GM23338 (cell line): ENCODE measurements at regions not wholly inside any gene's neighbourhood (a gene's known extent, or its start where the extent isn't known, plus 50 kb on each side); places are given as distances from the start of the nearest gene placed in this dataset.

Source experiments
- ATAC-seq: fragments of 200-7000 bp; cut with Tn5 transposase; 3 replicates; pipeline ENCODE4 v1.9.1; 2020
- DNase-seq: peaks from one replicate; pipeline ENCODE4 v3.0.0-alpha.2; 2015; ENCODE audit warnings: low spot score
- H2AFZ ChIP-seq: fragments of 200-600 bp; sonication (generic); 2 replicates; pipeline ENCODE4 v1.8.0; 2016; ENCODE audit warnings: antibody characterized with exemption, mild to moderate bottlenecking, moderate library complexity
- H3F3A ChIP-seq: fragments of 200-600 bp; sonication (generic); replicated peaks from 2 replicates; pipeline ENCODE4 v1.8.0; 2017; ENCODE audit warnings: antibody characterized with exemption, mixed run types, low read depth
- H3K27ac ChIP-seq: fragments of 200-600 bp; sonication (generic); 2 replicates; pipeline ENCODE4 v1.6.1; 2016; ENCODE audit warnings: low read depth
- H3K27me3 ChIP-seq: fragments of 200-600 bp; sonication (generic); 2 replicates; pipeline ENCODE4 v1.8.0; 2016; ENCODE audit warnings: mild to moderate bottlenecking, mixed run types, moderate library complexity; ENCODE audit not compliant: insufficient read depth
- H3K36me3 ChIP-seq: fragments of 200-600 bp; sonication (generic); 2 replicates; pipeline ENCODE4 v1.8.0; 2016; ENCODE audit warnings: mild to moderate bottlenecking; ENCODE audit not compliant: insufficient read depth
- H3K4me1 ChIP-seq: fragments of 200-600 bp; sonication (generic); 2 replicates; pipeline ENCODE4 v1.8.0; 2016; ENCODE audit warnings: mild to moderate bottlenecking, moderate library complexity; ENCODE audit not compliant: insufficient read depth
- H3K4me2 ChIP-seq: fragments of 200-600 bp; sonication (generic); 2 replicates; pipeline ENCODE4 v1.7.1; 2017; ENCODE audit warnings: mixed run types
- H3K4me3 ChIP-seq: fragments of 200-600 bp; sonication (generic); 2 replicates; pipeline ENCODE4 v1.6.1; 2016; ENCODE audit warnings: mixed run types
- H3K79me2 ChIP-seq: fragments of 200-600 bp; sonication (generic); replicated peaks from 2 replicates; pipeline ENCODE4 v1.8.0; 2017; ENCODE audit warnings: mild to moderate bottlenecking; ENCODE audit not compliant: insufficient read depth
- H3K9me2 ChIP-seq: fragments of 200-600 bp; sonication (generic); 2 replicates; pipeline ENCODE4 v1.8.0; 2017; ENCODE audit not compliant: insufficient read depth
- H4K20me1 ChIP-seq: fragments of 200-600 bp; sonication (generic); replicated peaks from 2 replicates; pipeline ENCODE4 v1.8.0; 2017; ENCODE audit warnings: mild to moderate bottlenecking; ENCODE audit not compliant: insufficient read depth
- H3K27ac Mint-ChIP-seq: 2 replicates; pipeline ENCODE4 v1.8.0; 2020; ENCODE audit warnings: inconsistent platforms, mild to moderate bottlenecking, moderate library complexity, mixed read lengths
- H3K27me3 Mint-ChIP-seq: 3 replicates; pipeline ENCODE4 v1.8.0; 2022; ENCODE audit warnings: low read depth, mild to moderate bottlenecking, moderate library complexity, mixed read lengths, inconsistent platforms; ENCODE audit not compliant: insufficient read depth, poor library complexity
- H3K36me3 Mint-ChIP-seq: 3 replicates; pipeline ENCODE4 v1.8.0; 2021; ENCODE audit warnings: low read depth, mild to moderate bottlenecking, inconsistent platforms, moderate library complexity, mixed read lengths
- H3K4me1 Mint-ChIP-seq: 3 replicates; pipeline ENCODE4 v1.8.0; 2020; ENCODE audit warnings: mild to moderate bottlenecking, inconsistent platforms, mixed read lengths
- H3K4me3 Mint-ChIP-seq: 3 replicates; pipeline ENCODE4 v1.8.0; 2021; ENCODE audit warnings: moderate library complexity, mild to moderate bottlenecking, inconsistent platforms, mixed read lengths
- H3K9me3 Mint-ChIP-seq: 3 replicates; pipeline ENCODE4 v1.8.0; 2020; ENCODE audit warnings: moderate library complexity, mild to moderate bottlenecking, inconsistent platforms, mixed read lengths
- CREB1 ChIP-seq: fragments of 250-450 bp; sonication (Bioruptor Pico); IDR thresholded peaks from 2 replicates; pipeline ENCODE4 v1.5.0; 2020; ENCODE audit warnings: low read depth, mild to moderate bottlenecking, moderate library complexity
- EZH2 ChIP-seq: fragments of 200-600 bp; sonication (generic); IDR thresholded peaks from one replicate; pipeline ENCODE4 v1.8.0; 2017; ENCODE audit warnings: antibody characterized with exemption, mild to moderate bottlenecking, low read depth; ENCODE audit not compliant: unreplicated experiment
- EZH2phosphoT487 ChIP-seq: fragments of 200-600 bp; sonication (generic); IDR thresholded peaks from one replicate; pipeline ENCODE4 v1.8.1; 2018; ENCODE audit warnings: antibody characterized with exemption; ENCODE audit not compliant: unreplicated experiment
- JUNB ChIP-seq: IDR thresholded peaks from one replicate; pipeline ENCODE4 v1.6.1; 2016; ENCODE audit warnings: antibody characterized with exemption; ENCODE audit not compliant: unreplicated experiment
- NANOG ChIP-seq: IDR thresholded peaks from 2 replicates; pipeline ENCODE4 v1.6.1; 2016; ENCODE audit warnings: antibody characterized with exemption, borderline replicate concordance
- POLR2AphosphoS5 ChIP-seq: IDR thresholded peaks from 2 replicates; pipeline ENCODE4 v1.6.1; 2016; ENCODE audit warnings: antibody characterized with exemption, low read depth
- STAT1 ChIP-seq: IDR thresholded peaks from one replicate; pipeline ENCODE4 v1.6.1; 2016; ENCODE audit warnings: antibody characterized with exemption; ENCODE audit not compliant: unreplicated experiment
- ZNF114 ChIP-seq: fragments of 250-450 bp; sonication (Bioruptor Pico); IDR thresholded peaks from 2 replicates; pipeline ENCODE4 v1.5.0; 2020; ENCODE audit warnings: mild to moderate bottlenecking, moderate library complexity
- ZNF331 ChIP-seq: fragments of 250-450 bp; sonication (Bioruptor Pico); IDR thresholded peaks from 2 replicates; pipeline ENCODE4 v1.5.0; 2020; ENCODE audit warnings: low read depth, mild to moderate bottlenecking, moderate library complexity
- TF ChIP-seq, protein P1 (sequence below): IDR thresholded peaks from 2 replicates; pipeline ENCODE4 v1.6.1; 2016; ENCODE audit warnings: antibody characterized with exemption
- TF ChIP-seq, protein P2 (sequence below): IDR thresholded peaks from one replicate; pipeline ENCODE4 v1.6.1; 2018; ENCODE audit warnings: antibody characterized with exemption; ENCODE audit not compliant: unreplicated experiment
- TF ChIP-seq, protein P3 (sequence below): fragments of 250-450 bp; sonication (Bioruptor Pico); IDR thresholded peaks from 2 replicates; pipeline ENCODE4 v1.5.0; 2020; ENCODE audit warnings: mild to moderate bottlenecking, moderate library complexity
- TF ChIP-seq, protein P4 (sequence below), 2 experiments: fragments of 200-600 bp in 1 of 2; sonication (generic) in 1 of 2; conservative IDR thresholded peaks; 2 replicates each; pipeline versions ENCODE4 v1.5.1 to v1.6.1; 2016 to 2017; ENCODE audit warnings: antibody characterized with exemption in 2 of 2, low read depth in 2 of 2, mild to moderate bottlenecking in 2 of 2, moderate library complexity in 1 of 2

DNA sequence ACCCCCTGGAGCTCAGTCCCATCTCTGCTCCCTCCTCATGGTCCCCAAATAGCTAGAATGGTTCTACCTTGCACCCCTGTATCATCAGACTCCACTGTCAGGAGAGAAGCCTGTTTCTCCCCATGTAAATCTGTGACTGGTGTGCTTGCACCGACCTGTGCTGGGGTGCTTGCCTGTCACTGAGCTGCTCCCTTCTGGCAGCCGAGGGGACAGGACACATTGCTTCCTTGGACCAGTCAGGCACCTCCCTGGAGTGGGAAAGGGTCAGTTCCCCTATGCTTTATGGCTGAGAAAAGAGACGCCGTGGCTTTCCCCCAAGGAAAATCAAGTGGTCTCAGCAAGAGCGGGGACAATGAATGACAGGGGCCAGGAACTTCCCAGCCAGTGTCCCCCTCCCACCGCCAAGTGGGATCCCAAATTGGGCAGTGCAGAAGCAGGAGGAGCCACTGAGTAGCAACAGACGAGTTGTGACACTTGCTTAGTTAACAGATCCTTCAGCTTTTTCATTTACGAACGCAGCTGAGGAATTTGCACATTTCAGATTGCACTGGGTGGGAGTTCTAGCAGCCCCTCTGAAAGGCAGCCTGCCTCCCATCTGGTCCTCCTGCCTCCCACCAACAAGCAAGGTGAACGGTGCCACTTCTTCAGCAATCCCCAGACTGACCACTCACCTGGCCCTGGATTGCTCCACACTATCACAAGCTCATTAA lies 156.4 kb downstream of the KATNIP start:
- Mint-ChIP-seq H3K4me1 (peaks cover 11% of the 10 kb centered on the region), H3K36me3 (peaks cover 2% of the 10 kb centered on the region; the same call in 1 of the 3 replicates), H3K4me3 (no peak overlapping the region), H3K27me3 (no peaks in the 10 kb centered on the region), H3K9me3 (no peaks in the 10 kb centered on the region), H3K27ac (no peak overlapping the region)
- Histone ChIP-seq H3K79me2 (no peaks in the 10 kb centered on the region), H3K4me3 (no peak overlapping the region), H3K27ac (no peak overlapping the region), H2AFZ (no peak overlapping the region), H3K4me2 (no peak overlapping the region), H3K36me3 (no peaks in the 10 kb centered on the region), H4K20me1 (no peaks in the 10 kb centered on the region), H3K4me1 (no peaks in the 10 kb centered on the region; the same call in 1 of the 2 replicates), H3F3A (no peaks in the 10 kb centered on the region), H3K9me2 (no peaks in the 10 kb centered on the region), H3K27me3 (no peaks in the 10 kb centered on the region)
- TF ChIP-seq, protein P1, sequence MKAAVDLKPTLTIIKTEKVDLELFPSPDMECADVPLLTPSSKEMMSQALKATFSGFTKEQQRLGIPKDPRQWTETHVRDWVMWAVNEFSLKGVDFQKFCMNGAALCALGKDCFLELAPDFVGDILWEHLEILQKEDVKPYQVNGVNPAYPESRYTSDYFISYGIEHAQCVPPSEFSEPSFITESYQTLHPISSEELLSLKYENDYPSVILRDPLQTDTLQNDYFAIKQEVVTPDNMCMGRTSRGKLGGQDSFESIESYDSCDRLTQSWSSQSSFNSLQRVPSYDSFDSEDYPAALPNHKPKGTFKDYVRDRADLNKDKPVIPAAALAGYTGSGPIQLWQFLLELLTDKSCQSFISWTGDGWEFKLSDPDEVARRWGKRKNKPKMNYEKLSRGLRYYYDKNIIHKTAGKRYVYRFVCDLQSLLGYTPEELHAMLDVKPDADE: no peak
- TF ChIP-seq ZNF331 (no peak), POLR2AphosphoS5 (no peak), CREB1 (no peak), STAT1 (no peak), ZNF114 (no peak), JUNB (no peak), EZH2 (no peak), EZH2phosphoT487 (no peak), NANOG (no peak)
- TF ChIP-seq, protein P2, sequence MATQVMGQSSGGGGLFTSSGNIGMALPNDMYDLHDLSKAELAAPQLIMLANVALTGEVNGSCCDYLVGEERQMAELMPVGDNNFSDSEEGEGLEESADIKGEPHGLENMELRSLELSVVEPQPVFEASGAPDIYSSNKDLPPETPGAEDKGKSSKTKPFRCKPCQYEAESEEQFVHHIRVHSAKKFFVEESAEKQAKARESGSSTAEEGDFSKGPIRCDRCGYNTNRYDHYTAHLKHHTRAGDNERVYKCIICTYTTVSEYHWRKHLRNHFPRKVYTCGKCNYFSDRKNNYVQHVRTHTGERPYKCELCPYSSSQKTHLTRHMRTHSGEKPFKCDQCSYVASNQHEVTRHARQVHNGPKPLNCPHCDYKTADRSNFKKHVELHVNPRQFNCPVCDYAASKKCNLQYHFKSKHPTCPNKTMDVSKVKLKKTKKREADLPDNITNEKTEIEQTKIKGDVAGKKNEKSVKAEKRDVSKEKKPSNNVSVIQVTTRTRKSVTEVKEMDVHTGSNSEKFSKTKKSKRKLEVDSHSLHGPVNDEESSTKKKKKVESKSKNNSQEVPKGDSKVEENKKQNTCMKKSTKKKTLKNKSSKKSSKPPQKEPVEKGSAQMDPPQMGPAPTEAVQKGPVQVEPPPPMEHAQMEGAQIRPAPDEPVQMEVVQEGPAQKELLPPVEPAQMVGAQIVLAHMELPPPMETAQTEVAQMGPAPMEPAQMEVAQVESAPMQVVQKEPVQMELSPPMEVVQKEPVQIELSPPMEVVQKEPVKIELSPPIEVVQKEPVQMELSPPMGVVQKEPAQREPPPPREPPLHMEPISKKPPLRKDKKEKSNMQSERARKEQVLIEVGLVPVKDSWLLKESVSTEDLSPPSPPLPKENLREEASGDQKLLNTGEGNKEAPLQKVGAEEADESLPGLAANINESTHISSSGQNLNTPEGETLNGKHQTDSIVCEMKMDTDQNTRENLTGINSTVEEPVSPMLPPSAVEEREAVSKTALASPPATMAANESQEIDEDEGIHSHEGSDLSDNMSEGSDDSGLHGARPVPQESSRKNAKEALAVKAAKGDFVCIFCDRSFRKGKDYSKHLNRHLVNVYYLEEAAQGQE: no peak
- TF ChIP-seq, protein P3, sequence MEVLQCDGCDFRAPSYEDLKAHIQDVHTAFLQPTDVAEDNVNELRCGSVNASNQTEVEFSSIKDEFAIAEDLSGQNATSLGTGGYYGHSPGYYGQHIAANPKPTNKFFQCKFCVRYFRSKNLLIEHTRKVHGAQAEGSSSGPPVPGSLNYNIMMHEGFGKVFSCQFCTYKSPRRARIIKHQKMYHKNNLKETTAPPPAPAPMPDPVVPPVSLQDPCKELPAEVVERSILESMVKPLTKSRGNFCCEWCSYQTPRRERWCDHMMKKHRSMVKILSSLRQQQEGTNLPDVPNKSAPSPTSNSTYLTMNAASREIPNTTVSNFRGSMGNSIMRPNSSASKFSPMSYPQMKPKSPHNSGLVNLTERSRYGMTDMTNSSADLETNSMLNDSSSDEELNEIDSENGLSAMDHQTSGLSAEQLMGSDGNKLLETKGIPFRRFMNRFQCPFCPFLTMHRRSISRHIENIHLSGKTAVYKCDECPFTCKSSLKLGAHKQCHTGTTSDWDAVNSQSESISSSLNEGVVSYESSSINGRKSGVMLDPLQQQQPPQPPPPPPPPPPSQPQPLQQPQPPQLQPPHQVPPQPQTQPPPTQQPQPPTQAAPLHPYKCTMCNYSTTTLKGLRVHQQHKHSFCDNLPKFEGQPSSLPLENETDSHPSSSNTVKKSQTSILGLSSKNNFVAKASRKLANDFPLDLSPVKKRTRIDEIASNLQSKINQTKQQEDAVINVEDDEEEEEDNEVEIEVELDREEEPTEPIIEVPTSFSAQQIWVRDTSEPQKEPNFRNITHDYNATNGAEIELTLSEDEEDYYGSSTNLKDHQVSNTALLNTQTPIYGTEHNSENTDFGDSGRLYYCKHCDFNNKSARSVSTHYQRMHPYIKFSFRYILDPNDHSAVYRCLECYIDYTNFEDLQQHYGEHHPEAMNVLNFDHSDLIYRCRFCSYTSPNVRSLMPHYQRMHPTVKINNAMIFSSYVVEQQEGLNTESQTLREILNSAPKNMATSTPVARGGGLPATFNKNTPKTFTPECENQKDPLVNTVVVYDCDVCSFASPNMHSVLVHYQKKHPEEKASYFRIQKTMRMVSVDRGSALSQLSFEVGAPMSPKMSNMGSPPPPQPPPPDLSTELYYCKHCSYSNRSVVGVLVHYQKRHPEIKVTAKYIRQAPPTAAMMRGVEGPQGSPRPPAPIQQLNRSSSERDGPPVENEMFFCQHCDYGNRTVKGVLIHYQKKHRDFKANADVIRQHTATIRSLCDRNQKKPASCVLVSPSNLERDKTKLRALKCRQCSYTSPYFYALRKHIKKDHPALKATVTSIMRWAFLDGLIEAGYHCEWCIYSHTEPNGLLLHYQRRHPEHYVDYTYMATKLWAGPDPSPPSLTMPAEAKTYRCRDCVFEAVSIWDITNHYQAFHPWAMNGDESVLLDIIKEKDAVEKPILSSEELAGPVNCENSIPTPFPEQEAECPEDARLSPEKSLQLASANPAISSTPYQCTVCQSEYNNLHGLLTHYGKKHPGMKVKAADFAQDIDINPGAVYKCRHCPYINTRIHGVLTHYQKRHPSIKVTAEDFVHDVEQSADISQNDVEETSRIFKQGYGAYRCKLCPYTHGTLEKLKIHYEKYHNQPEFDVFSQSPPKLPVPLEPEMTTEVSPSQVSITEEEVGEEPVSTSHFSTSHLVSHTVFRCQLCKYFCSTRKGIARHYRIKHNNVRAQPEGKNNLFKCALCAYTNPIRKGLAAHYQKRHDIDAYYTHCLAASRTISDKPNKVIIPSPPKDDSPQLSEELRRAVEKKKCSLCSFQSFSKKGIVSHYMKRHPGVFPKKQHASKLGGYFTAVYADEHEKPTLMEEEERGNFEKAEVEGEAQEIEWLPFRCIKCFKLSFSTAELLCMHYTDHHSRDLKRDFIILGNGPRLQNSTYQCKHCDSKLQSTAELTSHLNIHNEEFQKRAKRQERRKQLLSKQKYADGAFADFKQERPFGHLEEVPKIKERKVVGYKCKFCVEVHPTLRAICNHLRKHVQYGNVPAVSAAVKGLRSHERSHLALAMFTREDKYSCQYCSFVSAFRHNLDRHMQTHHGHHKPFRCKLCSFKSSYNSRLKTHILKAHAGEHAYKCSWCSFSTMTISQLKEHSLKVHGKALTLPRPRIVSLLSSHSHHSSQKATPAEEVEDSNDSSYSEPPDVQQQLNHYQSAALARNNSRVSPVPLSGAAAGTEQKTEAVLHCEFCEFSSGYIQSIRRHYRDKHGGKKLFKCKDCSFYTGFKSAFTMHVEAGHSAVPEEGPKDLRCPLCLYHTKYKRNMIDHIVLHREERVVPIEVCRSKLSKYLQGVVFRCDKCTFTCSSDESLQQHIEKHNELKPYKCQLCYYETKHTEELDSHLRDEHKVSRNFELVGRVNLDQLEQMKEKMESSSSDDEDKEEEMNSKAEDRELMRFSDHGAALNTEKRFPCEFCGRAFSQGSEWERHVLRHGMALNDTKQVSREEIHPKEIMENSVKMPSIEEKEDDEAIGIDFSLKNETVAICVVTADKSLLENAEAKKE (CRISPR knock-in tag): no peak
- TF ChIP-seq, protein P4, sequence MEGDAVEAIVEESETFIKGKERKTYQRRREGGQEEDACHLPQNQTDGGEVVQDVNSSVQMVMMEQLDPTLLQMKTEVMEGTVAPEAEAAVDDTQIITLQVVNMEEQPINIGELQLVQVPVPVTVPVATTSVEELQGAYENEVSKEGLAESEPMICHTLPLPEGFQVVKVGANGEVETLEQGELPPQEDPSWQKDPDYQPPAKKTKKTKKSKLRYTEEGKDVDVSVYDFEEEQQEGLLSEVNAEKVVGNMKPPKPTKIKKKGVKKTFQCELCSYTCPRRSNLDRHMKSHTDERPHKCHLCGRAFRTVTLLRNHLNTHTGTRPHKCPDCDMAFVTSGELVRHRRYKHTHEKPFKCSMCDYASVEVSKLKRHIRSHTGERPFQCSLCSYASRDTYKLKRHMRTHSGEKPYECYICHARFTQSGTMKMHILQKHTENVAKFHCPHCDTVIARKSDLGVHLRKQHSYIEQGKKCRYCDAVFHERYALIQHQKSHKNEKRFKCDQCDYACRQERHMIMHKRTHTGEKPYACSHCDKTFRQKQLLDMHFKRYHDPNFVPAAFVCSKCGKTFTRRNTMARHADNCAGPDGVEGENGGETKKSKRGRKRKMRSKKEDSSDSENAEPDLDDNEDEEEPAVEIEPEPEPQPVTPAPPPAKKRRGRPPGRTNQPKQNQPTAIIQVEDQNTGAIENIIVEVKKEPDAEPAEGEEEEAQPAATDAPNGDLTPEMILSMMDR (conservative IDR thresholded peaks at IDR 0.05; ENCODE audit: low read depth in 2 of 2): no peak
- DNase-seq (no peak), ATAC-seq (no peak)
